Hepatocyte (in vitro differentiated cells): ENCODE measurements at regions not wholly inside any gene's neighbourhood (a gene's known extent, or its start where the extent isn't known, plus 50 kb on each side); places are given as distances from the start of the nearest gene placed in this dataset.

ENCODE experiments used
- DNase-seq: peaks from one replicate; pipeline ENCODE4 v3.0.0-alpha.2; 2016; ENCODE audit warnings: low spot score
- H2AFZ ChIP-seq: fragments of 200-600 bp; sonication (generic); 2 replicates; pipeline ENCODE4 v1.6.0; 2016; ENCODE audit warnings: antibody characterized with exemption, mild to moderate bottlenecking
- H3K27ac ChIP-seq: fragments of 200-600 bp; sonication (generic); 2 replicates; pipeline ENCODE4 v1.5.1; 2016; ENCODE audit warnings: mild to moderate bottlenecking
- H3K27me3 ChIP-seq: fragments of 200-600 bp; sonication (generic); 2 replicates; pipeline ENCODE4 v1.6.1; 2016
- H3K36me3 ChIP-seq: fragments of 200-600 bp; sonication (generic); replicated peaks from 2 replicates; pipeline ENCODE4 v1.5.1; 2016; ENCODE audit warnings: low read depth; ENCODE audit not compliant: insufficient read depth
- H3K4me1 ChIP-seq: fragments of 200-600 bp; sonication (generic); 2 replicates; pipeline ENCODE4 v1.5.1; 2016; ENCODE audit warnings: mild to moderate bottlenecking, moderate library complexity; ENCODE audit not compliant: insufficient read depth
- H3K4me2 ChIP-seq: fragments of 200-600 bp; sonication (generic); 2 replicates; pipeline ENCODE4 v1.6.0; 2016
- H3K4me3 ChIP-seq: fragments of 200-600 bp; sonication (generic); 2 replicates; pipeline ENCODE4 v1.5.1; 2016; ENCODE audit warnings: mild to moderate bottlenecking
- H3K79me2 ChIP-seq: fragments of 200-600 bp; sonication (generic); 2 replicates; pipeline ENCODE4 v1.6.0; 2017; ENCODE audit warnings: mild to moderate bottlenecking
- H3K9me2 ChIP-seq: fragments of 200-600 bp; sonication (generic); replicated peaks from 2 replicates; pipeline ENCODE4 v1.6.0; 2017; ENCODE audit warnings: mild to moderate bottlenecking; ENCODE audit not compliant: insufficient read depth
- H3K9me3 ChIP-seq: fragments of 200-600 bp; sonication (generic); 2 replicates; pipeline ENCODE4 v1.5.1; 2016; ENCODE audit warnings: low read depth, mild to moderate bottlenecking
- H4K20me1 ChIP-seq: fragments of 200-600 bp; sonication (generic); 2 replicates; pipeline ENCODE4 v1.6.0; 2016; ENCODE audit warnings: mild to moderate bottlenecking; ENCODE audit not compliant: insufficient read depth, poor library complexity, severe bottlenecking
- EZH2 ChIP-seq: fragments of 200-600 bp; sonication (generic); IDR thresholded peaks from 2 replicates; pipeline ENCODE4 v1.6.1; 2016; ENCODE audit warnings: antibody characterized with exemption, mild to moderate bottlenecking, borderline replicate concordance
- EZH2phosphoT487 ChIP-seq: fragments of 200-600 bp; sonication (generic); IDR thresholded peaks from one replicate; pipeline ENCODE4 v1.6.1; 2018; ENCODE audit warnings: antibody characterized with exemption, mild to moderate bottlenecking, low read depth, moderate library complexity; ENCODE audit not compliant: unreplicated experiment, severe bottlenecking
- WGBS: methylation state at CpG from one replicate; pipeline ENCODE4 v1.1.6; 2016; ENCODE audit warnings: low lambda C conversion rate; ENCODE audit errors: missing lambda C conversion rate; 5-methylcytosine and 5-hydroxymethylcytosine counted together
- TF ChIP-seq, protein P1 (sequence below): fragments of 200-600 bp; sonication (generic); IDR thresholded peaks from 2 replicates; pipeline ENCODE4 v1.5.1; 2016; ENCODE audit warnings: antibody characterized with exemption, mild to moderate bottlenecking; ENCODE audit not compliant: poor library complexity

DNA sequence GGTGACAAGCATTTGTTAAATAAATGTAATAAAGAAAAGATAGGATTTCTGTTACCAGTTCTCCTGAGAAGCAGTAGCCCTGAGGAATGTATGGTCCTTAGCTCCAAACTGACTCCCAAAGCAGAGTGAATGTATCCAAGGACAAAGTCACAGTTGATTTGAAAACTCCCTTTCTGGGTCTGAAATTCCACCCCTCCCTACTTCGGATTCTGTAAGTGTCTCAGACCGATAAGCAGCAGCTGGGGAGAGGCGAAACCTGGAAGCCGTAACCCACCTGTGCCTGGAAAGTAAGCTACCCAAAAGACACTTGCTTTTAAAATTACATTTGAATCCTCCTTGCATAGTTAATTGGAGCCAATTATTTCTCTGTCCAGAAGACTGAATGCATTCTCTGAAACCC is 122.9 kb upstream of the FRMD4A start:
- TF ChIP-seq EZH2phosphoT487 (no peak), EZH2 (no peak)
- TF ChIP-seq, protein P1, sequence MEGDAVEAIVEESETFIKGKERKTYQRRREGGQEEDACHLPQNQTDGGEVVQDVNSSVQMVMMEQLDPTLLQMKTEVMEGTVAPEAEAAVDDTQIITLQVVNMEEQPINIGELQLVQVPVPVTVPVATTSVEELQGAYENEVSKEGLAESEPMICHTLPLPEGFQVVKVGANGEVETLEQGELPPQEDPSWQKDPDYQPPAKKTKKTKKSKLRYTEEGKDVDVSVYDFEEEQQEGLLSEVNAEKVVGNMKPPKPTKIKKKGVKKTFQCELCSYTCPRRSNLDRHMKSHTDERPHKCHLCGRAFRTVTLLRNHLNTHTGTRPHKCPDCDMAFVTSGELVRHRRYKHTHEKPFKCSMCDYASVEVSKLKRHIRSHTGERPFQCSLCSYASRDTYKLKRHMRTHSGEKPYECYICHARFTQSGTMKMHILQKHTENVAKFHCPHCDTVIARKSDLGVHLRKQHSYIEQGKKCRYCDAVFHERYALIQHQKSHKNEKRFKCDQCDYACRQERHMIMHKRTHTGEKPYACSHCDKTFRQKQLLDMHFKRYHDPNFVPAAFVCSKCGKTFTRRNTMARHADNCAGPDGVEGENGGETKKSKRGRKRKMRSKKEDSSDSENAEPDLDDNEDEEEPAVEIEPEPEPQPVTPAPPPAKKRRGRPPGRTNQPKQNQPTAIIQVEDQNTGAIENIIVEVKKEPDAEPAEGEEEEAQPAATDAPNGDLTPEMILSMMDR, result no peak

DNA sequence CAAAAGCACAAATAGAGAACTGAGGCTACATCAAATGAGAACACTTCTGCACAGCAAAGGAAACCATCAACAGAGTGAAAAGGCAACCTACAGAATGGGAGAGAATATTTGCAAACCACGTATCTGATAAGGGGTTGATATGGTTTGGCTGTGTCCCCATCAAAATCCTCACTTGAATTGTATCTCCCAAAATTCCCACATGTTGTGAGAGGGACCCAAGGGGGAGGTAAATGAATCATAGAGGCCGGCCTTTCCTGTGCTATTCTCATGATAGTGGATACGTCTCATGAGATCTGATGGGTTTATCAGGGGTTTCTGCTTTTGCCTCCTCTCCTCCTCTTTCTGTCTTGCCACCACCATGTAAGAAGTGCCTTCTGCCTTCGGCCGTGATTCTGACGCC is 120.6 kb upstream of the FRMD4A start:
- TF ChIP-seq, protein P1, result no peak
- no peak for TF ChIP-seq EZH2phosphoT487
- TF ChIP-seq EZH2, result no peak
- no peaks in the 10 kb centered on the region for H3K27me3 ChIP-seq
- WGBS, result 89% methylated on average over 6 of the region's 6 CpGs

More for the DNA sequence above, 122.9 kb upstream of the FRMD4A start:
- no peaks in the 10 kb centered on the region for H3K9me3 ChIP-seq
- no peak overlapping the region for H3K4me3 ChIP-seq
- H3K27ac ChIP-seq, result no peak overlapping the region
- H3K27me3 ChIP-seq, result no peaks in the 10 kb centered on the region
- no peaks in the 10 kb centered on the region for H4K20me1 ChIP-seq
- DNase-seq, result no peak
- H3K4me2 ChIP-seq, result no peak overlapping the region
- H2AFZ ChIP-seq, result no peak overlapping the region
- H3K4me1 ChIP-seq, result no peaks in the 10 kb centered on the region
- no peaks in the 10 kb centered on the region for H3K9me2 ChIP-seq
- no peaks in the 10 kb centered on the region for H3K79me2 ChIP-seq
- WGBS, result 84% methylated on average over 4 of the region's 4 CpGs
- H3K36me3 ChIP-seq, result no peaks in the 10 kb centered on the region

DNA sequence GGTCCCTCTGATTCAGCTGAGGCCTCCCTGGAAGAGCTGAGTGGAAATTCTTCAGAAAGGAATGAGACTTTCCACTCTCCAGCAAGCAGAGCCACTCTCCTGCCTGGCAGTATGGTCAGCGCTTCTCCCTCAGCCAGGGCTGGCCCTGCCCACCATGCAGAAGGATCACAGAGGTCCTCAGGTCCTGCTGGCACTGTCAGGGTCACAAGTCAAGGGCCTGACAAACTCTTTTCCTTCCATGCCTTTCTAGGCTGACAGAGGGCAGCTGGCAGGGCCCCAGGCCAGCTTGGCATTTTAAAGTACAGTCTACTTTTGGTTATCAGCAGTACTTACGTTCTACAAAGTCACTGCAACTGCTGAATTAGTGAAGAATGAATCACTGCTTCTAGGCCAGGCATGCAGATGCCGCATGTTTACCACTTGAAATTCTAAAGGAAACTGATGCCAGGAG is 119.3 kb upstream of the FRMD4A start:
- no peaks in the 10 kb centered on the region for H3K79me2 ChIP-seq
- H2AFZ ChIP-seq, result no peak overlapping the region
- H3K4me1 ChIP-seq, result no peaks in the 10 kb centered on the region
- DNase-seq, result peak; percentile 10
- no peaks in the 10 kb centered on the region for H4K20me1 ChIP-seq
- H3K4me3 ChIP-seq, result no peak overlapping the region
- no peak overlapping the region for H3K4me2 ChIP-seq
- H3K9me2 ChIP-seq, result no peaks in the 10 kb centered on the region
- H3K27me3 ChIP-seq, result no peaks in the 10 kb centered on the region
- WGBS, result 81% methylated on average over 3 of the region's 3 CpGs
- H3K9me3 ChIP-seq, result no peaks in the 10 kb centered on the region
- no peak overlapping the region for H3K27ac ChIP-seq
- no peaks in the 10 kb centered on the region for H3K36me3 ChIP-seq
- TF ChIP-seq EZH2phosphoT487, result no peak
- TF ChIP-seq, protein P1, result no peak
- no peak for TF ChIP-seq EZH2

More for the DNA sequence above, 120.6 kb upstream of the FRMD4A start:
- Histone ChIP-seq H3K9me2 (no peaks in the 10 kb centered on the region), H3K79me2 (no peaks in the 10 kb centered on the region), H2AFZ (no peak overlapping the region), H3K4me2 (no peak overlapping the region), H3K36me3 (no peaks in the 10 kb centered on the region), H3K4me3 (no peak overlapping the region), H4K20me1 (no peaks in the 10 kb centered on the region), H3K27ac (no peak overlapping the region), H3K4me1 (no peaks in the 10 kb centered on the region), H3K9me3 (no peaks in the 10 kb centered on the region)
- no peak for DNase-seq

GRCh38 chr10:14449293-14449815 is 118.6 kb upstream of the FRMD4A start:
- Histone ChIP-seq H3K4me2 (no peak overlapping the region), H3K4me3 (no peak overlapping the region), H4K20me1 (no peaks in the 10 kb centered on the region), H2AFZ (no peak overlapping the region), H3K4me1 (no peaks in the 10 kb centered on the region), H3K9me2 (no peaks in the 10 kb centered on the region), H3K36me3 (no peaks in the 10 kb centered on the region), H3K27ac (no peak overlapping the region), H3K79me2 (no peaks in the 10 kb centered on the region), H3K9me3 (no peaks in the 10 kb centered on the region), H3K27me3 (no peaks in the 10 kb centered on the region)
- 94% methylated on average over 3 of the region's 3 CpGs for WGBS
- no peak for DNase-seq
- TF ChIP-seq EZH2phosphoT487 (no peak), EZH2 (no peak)
- TF ChIP-seq, protein P1, result no peak
